HG03442 (cell line): ENCODE measurements at regions not wholly inside any gene's neighbourhood (a gene's known extent, or its start where the extent isn't known, plus 50 kb on each side); places are given as distances from the start of the nearest gene placed in this dataset.
"Not testable (repeated sequence)": the region's sequence is repeated elsewhere in the genome, so short reads cannot be mapped to it uniquely, and the experiment has no call there.

Experiments
- ATAC-seq: cut with Tn5 transposase; IDR thresholded peaks from one replicate; pipeline ENCODE4 v1.9.1; 2021; ENCODE audit warnings: mild to moderate bottlenecking, moderate library complexity; ENCODE audit not compliant: unreplicated experiment

- no peak for ATAC-seq
Measured at GRCh38 chr3:182323126-182323700, 470.1 kb upstream of the ATP11B start.

DNA sequence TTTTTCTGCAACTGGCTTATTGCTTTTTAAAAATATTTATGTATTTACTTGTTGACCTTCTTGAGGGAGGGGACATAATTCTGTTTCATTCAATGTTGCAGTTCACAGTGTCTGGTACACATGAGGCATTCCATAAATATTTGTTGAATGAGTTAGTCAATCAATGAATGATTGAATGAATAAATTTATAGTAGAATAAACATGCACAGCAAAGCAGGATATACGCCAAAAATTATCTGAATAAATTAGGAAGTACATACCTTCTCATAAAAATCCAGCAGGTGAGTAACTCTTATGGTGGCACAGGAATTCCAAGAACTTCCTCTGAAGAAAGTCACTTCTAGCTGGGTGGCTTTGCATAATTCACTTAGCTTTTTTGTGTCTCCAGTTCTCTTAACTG, 469.4 kb upstream of the ATP11B start:
- no peak for ATAC-seq

- peak; percentile 91 for ATAC-seq
Measured at GRCh38 chr3:182325213-182325950, 467.9 kb upstream of the ATP11B start.

GRCh38 chr3:182327196-182327681, 466.1 kb upstream of the ATP11B start:
- ATAC-seq: no peak

- peak; percentile 77 for ATAC-seq
Measured at GRCh38 chr3:182330646-182331045, 462.7 kb upstream of the ATP11B start.

DNA sequence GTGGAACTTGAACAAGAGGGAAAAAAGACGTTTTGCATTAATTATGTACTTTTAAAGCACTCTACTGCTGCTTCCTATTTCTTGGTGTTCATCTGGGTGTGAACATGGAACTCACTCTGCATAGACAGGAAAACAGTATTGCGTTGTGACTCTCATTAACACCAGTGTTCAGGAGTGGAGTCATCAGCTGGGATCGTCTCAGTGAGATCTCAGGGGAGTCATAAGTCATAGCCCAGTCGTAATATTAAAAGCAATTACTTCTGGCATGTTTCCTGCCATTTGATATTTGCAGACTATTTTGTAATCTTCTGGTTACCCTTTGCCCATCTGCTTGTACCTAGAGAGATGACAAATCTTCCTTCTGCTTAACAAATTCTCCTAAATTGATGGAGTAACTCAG, 462.0 kb upstream of the ATP11B start:
- no peak for ATAC-seq

GRCh38 chr3:182342252-182342651, 451.1 kb upstream of the ATP11B start:
- ATAC-seq: no peak

GRCh38 chr3:182344026-182344425, 449.3 kb upstream of the ATP11B start:
- not testable (repeated sequence) for ATAC-seq

DNA sequence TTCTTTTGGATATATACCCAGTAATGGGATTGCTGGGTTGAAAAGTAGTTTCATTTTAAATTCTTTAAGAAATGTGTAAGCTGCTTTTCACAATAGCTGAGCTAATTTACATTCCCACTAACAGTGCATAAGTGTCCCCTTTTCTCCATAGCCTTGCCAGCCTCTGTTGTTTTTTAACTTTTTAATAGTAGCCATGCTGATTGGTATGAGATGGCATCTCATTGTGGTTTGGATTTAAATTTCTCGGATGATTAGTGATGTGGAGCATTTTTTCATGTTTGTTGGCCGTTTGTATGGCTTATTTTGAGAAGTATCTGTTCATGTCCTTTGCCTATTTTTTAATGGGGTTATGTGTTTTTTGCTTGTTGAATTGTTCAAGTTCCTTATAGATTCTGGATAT, 444.3 kb upstream of the ATP11B start:
- no peak for ATAC-seq

DNA sequence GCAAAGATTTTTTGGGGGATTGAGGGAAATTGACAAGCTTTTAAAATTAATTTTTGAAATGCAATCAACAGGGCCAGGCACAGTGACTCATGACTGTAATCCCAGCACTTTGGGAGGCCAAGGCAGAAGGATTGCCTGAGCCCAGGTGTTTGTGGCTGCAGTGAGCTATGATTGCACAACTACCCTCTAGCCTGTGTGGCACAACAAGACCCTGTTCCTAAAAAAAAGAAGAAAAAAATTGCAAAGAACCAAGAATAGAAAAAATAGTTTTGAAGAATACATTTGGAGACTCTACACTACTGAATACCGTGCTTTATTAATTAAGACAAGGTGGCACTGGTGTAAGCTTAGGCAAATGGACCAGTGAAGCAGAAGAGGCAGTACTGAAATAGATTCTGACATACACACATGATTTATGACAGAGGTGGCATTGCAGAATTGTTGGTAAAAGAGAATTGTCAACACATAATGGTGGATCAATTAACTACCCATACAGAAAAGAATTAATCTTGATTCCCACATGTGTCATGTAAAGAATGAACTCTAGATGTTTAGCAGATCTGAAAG, 443.3 kb upstream of the ATP11B start:
- no peak for ATAC-seq

DNA sequence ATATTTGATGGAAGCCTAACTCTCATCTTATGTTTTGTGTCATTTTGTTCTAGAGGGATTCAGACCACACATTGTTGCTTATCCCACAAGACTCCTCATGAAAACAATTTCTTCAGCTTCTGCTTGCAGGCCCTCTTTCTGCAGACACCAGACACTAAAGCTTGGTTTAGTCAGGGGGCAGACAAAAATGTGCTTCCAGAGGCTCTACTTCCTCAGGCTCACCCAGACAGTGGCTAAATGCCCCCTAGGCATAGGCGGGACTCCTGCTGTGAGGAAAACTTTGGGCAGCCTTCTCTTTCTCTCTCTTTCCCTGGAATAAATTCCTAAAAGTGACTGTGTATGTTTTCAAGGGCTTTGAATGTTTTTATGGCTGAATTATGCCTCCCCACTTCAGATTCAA, 435.4 kb upstream of the ATP11B start:
- ATAC-seq: no peak

GRCh38 chr3:182364323-182364722, 429.0 kb upstream of the ATP11B start:
- no peak for ATAC-seq

- ATAC-seq: no peak
Measured at GRCh38 chr3:182364723-182365650, 428.3 kb upstream of the ATP11B start.

GRCh38 chr3:182366746-182367145, 426.6 kb upstream of the ATP11B start:
- ATAC-seq: no peak

GRCh38 chr3:182369861-182370260, 423.4 kb upstream of the ATP11B start:
- no peak for ATAC-seq

- no peak for ATAC-seq
Measured at GRCh38 chr3:182370949-182371348, 422.4 kb upstream of the ATP11B start.

- ATAC-seq: no peak
Measured at GRCh38 chr3:182375916-182376315, 417.4 kb upstream of the ATP11B start.

- ATAC-seq: no peak
Measured at GRCh38 chr3:182382112-182382857, 411.0 kb upstream of the ATP11B start.

GRCh38 chr3:182384221-182384620, 409.1 kb upstream of the ATP11B start:
- ATAC-seq: no peak

DNA sequence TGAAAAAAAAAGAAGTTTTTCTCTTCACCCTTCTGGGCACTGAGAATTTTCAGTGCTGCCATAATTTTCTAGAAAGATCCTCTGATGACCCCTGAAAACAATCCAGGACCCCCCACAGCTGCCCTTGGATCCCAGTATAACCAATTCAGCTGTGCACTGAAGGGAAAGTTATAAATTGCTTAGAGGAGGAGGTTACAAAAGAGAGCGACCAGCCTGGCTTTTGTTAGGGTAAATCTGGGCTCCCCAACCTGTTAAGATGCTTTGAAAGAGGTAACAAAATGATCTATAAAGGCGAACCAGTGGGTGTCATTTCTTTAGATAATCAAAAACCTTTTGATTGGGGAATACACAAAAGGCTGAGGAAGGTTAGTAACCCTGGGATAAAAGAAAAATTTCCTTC, 407.9 kb upstream of the ATP11B start:
- ATAC-seq: no peak

DNA sequence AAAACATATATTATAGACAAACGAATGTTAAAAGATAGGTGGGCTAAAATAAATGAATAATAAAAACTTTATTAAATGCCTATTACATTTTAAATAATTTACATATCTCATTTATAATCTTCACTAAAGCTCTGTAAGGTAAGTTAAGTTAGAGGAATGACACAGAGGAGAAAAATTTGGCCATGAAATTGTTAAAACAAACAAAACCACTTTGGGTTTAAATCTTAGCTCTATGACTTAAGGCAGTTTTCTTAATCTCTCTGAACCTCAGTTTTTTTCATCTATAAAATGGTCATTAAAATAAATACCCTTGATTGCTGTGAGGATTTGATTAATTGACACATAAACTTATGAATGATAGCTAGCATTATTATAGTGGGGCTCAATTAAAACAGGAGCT, 404.8 kb upstream of the ATP11B start:
- ATAC-seq: no peak
